HG03060 (cell line): ENCODE measurements at regions not wholly inside any gene's neighbourhood (a gene's known extent, or its start where the extent isn't known, plus 50 kb on each side); places are given as distances from the start of the nearest gene placed in this dataset.

Experiments used
- ATAC-seq: cut with Tn5 transposase; IDR thresholded peaks from one replicate; pipeline ENCODE4 v1.9.1; 2021; ENCODE audit warnings: low read depth, moderate number of reproducible peaks; ENCODE audit not compliant: unreplicated experiment

- no peak for ATAC-seq
Observed at GRCh38 chr9:103999375-104000062, 94.6 kb upstream of the SMC2 start.

DNA sequence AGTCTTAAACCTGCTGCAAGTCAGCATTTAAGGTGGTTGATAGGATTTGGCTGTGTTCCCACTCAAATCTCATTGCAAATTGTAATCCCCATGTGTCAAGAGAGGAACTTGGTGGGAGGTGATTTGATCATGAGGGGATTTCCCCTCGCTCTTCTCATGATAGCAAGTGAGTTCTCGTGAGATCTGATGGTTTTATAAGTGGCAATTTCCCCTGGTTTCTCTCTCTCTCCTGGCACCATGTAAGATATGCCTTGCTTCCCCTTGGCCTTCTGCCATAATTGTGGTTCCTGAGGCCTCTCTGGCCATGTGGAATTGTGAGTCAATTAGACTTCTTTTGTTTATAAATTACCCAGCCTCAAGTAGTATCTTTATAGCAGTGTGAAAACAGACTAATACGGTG lies 84.3 kb upstream of the SMC2 start:
- no peak for ATAC-seq

- ATAC-seq, result no peak
Observed at GRCh38 chr9:104022083-104022482, 72.0 kb upstream of the SMC2 start.

DNA sequence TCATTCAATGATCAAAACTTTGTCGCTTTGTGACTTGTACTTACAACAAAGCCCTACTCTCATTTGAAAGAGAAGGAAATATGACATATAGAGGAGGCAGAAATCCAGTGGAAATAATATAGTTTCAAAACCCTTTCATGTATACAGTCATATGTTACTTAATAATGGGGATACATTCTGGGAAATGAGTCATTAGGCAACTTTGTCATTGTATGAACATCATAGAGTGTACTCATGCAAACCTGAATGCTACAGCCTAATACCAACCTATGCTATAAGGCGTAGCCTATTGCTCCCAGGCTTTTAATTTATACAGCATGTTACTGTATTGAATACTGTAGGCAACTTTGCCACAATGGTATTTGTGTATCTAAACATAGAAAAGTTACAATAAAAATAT lies 69.0 kb upstream of the SMC2 start:
- ATAC-seq, result no peak

DNA sequence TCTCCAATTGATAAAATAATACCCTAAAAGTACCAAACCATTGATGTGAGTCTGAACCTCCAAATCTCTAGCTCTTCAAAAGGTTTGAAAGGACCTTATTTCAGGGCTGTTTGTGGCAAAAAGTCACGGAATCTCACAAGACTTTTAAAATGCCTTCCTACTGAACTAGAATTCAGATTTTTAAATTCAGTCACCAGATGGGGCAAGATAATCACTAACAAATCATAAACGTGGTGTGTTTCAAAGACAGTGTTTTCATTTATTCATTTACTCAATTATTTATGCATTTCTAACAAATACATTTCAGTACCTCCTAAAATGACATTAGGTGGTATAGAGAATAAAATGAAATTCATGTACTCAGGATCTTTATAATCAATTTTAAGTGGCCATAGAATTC lies 68.2 kb upstream of the SMC2 start:
- ATAC-seq, result no peak

DNA sequence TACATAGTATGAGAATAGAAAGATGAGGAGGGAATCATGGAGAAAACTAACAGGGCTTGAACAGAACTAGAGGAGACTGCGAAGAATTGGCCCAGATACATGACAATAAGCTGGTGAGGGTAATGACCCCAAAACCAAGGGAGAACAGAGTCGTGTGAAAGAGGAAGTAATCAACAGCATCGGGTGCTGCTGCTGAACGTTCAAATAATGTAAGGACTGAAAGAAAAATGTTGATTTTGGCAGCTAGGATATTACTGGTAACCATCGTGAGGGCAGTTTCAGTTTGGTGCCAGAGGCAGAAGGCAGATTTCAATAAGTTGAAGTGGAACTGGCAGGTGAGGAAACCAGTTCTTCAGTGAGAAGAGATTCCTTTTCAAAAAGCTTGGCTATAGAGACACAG lies 66.8 kb upstream of the SMC2 start:
- ATAC-seq, result no peak

DNA sequence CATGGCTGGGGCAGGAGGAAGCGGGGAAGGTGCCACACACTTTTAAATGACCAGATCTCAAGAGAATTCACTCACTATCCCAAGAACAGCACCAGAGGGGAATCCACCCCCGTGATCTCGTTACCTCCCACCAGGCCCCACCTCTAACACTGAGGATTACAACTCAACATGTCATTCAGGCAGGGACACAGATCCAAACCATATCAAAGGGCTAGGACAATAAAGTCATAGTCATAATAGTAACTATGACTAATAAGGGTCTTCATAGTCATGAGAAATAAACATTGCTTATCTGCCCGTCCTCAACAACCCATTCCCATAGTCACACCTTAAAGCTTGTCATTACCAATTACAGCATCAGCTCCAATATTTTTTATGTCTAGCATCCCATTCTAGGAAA lies 65.3 kb upstream of the SMC2 start:
- ATAC-seq, result peak; percentile 55
